CD4-positive, alpha-beta T cell (primary cell): ENCODE measurements at regions not wholly inside any gene's neighbourhood (a gene's known extent, or its start where the extent isn't known, plus 50 kb on each side); places are given as distances from the start of the nearest gene placed in this dataset.

Source experiments
- ATAC-seq: fragments of 200-7000 bp; cut with Tn5 transposase; one replicate; pipeline ENCODE4 v1.10.0; 2022; ENCODE audit warnings: mild to moderate bottlenecking; ENCODE audit not compliant: poor library complexity
- CTCF ChIA-PET: fragments of 350-600 bp; sonication (Branson Sonifier 250); formaldehyde crosslinking; loops from one replicate; lab custom pipeline; 2021; ENCODE audit warnings: antibody characterized with exemption, inconsistent platforms; lab: Charles Lee
- POLR2A ChIA-PET: fragments of 350-600 bp; sonication (Branson Sonifier 250); formaldehyde crosslinking; loops from one replicate; lab custom pipeline; 2021; ENCODE audit warnings: antibody characterized with exemption, inconsistent platforms; lab: Charles Lee
- DNase-seq, 14 experiments: peaks; one replicate each; pipeline ENCODE4 v3.0.0-alpha.2; 2013 to 2020; ENCODE audit warnings: mixed read lengths in 2 of 14
- H3K27ac ChIP-seq, 2 donors: one replicate each; pipeline versions ENCODE4 v1.5.1 to v1.7.0; 2013; ENCODE audit warnings: low read length in 2 of 2, low read depth in 1 of 2, mild to moderate bottlenecking in 1 of 2
- H3K27me3 ChIP-seq, 2 experiments: 1 replicate in 1 of 2; 2 replicates in 1 of 2; pipeline versions ENCODE4 v1.6.1 to v1.7.0; 2013; ENCODE audit warnings: low read length in 2 of 2, control low read depth in 1 of 2, mild to moderate bottlenecking in 1 of 2, moderate library complexity in 1 of 2; ENCODE audit not compliant: insufficient read depth in 2 of 2, control insufficient read depth in 1 of 2
- H3K36me3 ChIP-seq: one replicate; pipeline ENCODE4 v1.6.1; 2013; ENCODE audit warnings: low read length, control low read depth; ENCODE audit not compliant: insufficient read depth
- H3K4me1 ChIP-seq: one replicate; pipeline ENCODE4 v1.6.1; 2013; ENCODE audit warnings: low read length, control low read depth; ENCODE audit not compliant: insufficient read depth
- H3K4me3 ChIP-seq: one replicate; pipeline ENCODE4 v1.5.1; 2013; ENCODE audit warnings: mild to moderate bottlenecking, low read length, moderate library complexity
- H3K9me3 ChIP-seq, 2 experiments: 1 replicate in 1 of 2; 2 replicates in 1 of 2; pipeline versions ENCODE4 v1.6.1 to v1.7.0; 2013; ENCODE audit warnings: low read length in 2 of 2, mild to moderate bottlenecking in 2 of 2, control low read depth in 1 of 2, moderate library complexity in 1 of 2; ENCODE audit not compliant: control insufficient read depth in 1 of 2, insufficient read depth in 1 of 2
- H3K27ac Mint-ChIP-seq: one replicate; pipeline ENCODE4 v1.8.0; 2020; ENCODE audit warnings: mixed read lengths
- H3K27me3 Mint-ChIP-seq: one replicate; pipeline ENCODE4 v1.8.0; 2021; ENCODE audit warnings: mixed read lengths
- H3K36me3 Mint-ChIP-seq: one replicate; pipeline ENCODE4 v1.8.0; 2021; ENCODE audit warnings: low read depth, mixed read lengths
- H3K4me1 Mint-ChIP-seq: one replicate; pipeline ENCODE4 v1.8.0; 2021; ENCODE audit warnings: low read depth, mixed read lengths
- H3K4me3 Mint-ChIP-seq: one replicate; pipeline ENCODE4 v1.8.0; 2020; ENCODE audit warnings: mild to moderate bottlenecking, mixed read lengths
- H3K9me3 Mint-ChIP-seq: one replicate; pipeline ENCODE4 v1.8.0; 2020; ENCODE audit warnings: mixed read lengths
- CTCF ChIP-seq: fragments of 200-600 bp; IDR thresholded peaks from one replicate; pipeline ENCODE4 v1.8.0; 2022; ENCODE audit warnings: antibody characterized with exemption, mild to moderate bottlenecking
- intact Hi-C, 2 experiments: fragments of 100-400 bp; cut with DNase I in 1 of 2; cut with micrococcal nuclease in 1 of 2; formaldehyde crosslinking; loops; one replicate each; pipeline versions ENCODE4 v1.15.1 to v1.9.0; 2023 to 2025; cut with DNase I, micrococcal nuclease

GRCh38 chr11:122248939-122249338 lies 132.9 kb upstream of the BLID start:
- Histone ChIP-seq H3K4me3 (no peak overlapping the region), H3K27ac (no peak overlapping the region), H3K9me3 (no peaks in the 10 kb centered on the region), H3K27me3 (no peaks in the 10 kb centered on the region), H3K4me1 (no peaks in the 10 kb centered on the region), H3K36me3 (no peaks in the 10 kb centered on the region)
- ChIA-PET CTCF (no interaction called here), POLR2A (no interaction called here)
- Mint-ChIP-seq H3K27ac (no peak overlapping the region), H3K27me3 (peaks cover 11% of the 10 kb centered on the region), H3K4me3 (no peak overlapping the region), H3K36me3 (no peaks in the 10 kb centered on the region), H3K9me3 (no peaks in the 10 kb centered on the region), H3K4me1 (no peaks in the 10 kb centered on the region)
- no peak for TF ChIP-seq CTCF
- intact Hi-C loops = no loop called here
- ATAC-seq (no peak), DNase-seq (no peak)

- no peaks in the 10 kb centered on the region for H3K4me1 ChIP-seq
- Mint-ChIP-seq H3K27me3 (peaks cover 11% of the 10 kb centered on the region), H3K4me1 (no peaks in the 10 kb centered on the region), H3K36me3 (no peaks in the 10 kb centered on the region), H3K27ac (no peak overlapping the region), H3K4me3 (no peak overlapping the region), H3K9me3 (no peaks in the 10 kb centered on the region)
- no peak for ATAC-seq
- POLR2A ChIA-PET = no interaction called here
- TF ChIP-seq CTCF = no peak
- H3K4me3 ChIP-seq = no peak overlapping the region
- no peak for DNase-seq
- CTCF ChIA-PET = no interaction called here
- no peaks in the 10 kb centered on the region for H3K36me3 ChIP-seq
- intact Hi-C loops = no loop called here
- H3K27me3 ChIP-seq = no peaks in the 10 kb centered on the region
- no peaks in the 10 kb centered on the region for H3K9me3 ChIP-seq
- H3K27ac ChIP-seq = no peak overlapping the region
These were observed 132.1 kb upstream of the BLID start for GRCh38 chr11:122248131-122248530.

- no peaks in the 10 kb centered on the region for H3K36me3 Mint-ChIP-seq
- H3K27me3 Mint-ChIP-seq = peaks cover 11% of the 10 kb centered on the region
- no peak for DNase-seq
- intact Hi-C loops = no loop called here
- no peak overlapping the region for H3K27ac Mint-ChIP-seq
- Histone ChIP-seq H3K27ac (no peak overlapping the region), H3K4me1 (no peaks in the 10 kb centered on the region), H3K27me3 (no peaks in the 10 kb centered on the region), H3K36me3 (no peaks in the 10 kb centered on the region), H3K4me3 (no peak overlapping the region), H3K9me3 (no peaks in the 10 kb centered on the region)
- ChIA-PET POLR2A (no interaction called here), CTCF (no interaction called here)
- H3K4me1 Mint-ChIP-seq = no peaks in the 10 kb centered on the region
- no peak for ATAC-seq
- H3K4me3 Mint-ChIP-seq = no peak overlapping the region
- no peak for TF ChIP-seq CTCF
- H3K9me3 Mint-ChIP-seq = no peaks in the 10 kb centered on the region
These were observed 130.9 kb upstream of the BLID start for GRCh38 chr11:122246874-122247273.
